ENCODE measurements at regions not wholly inside any gene's neighbourhood (a gene's known extent, or its start where the extent isn't known, plus 50 kb on each side); places are given as distances from the start of the nearest gene placed in this dataset.
"Not testable (repeated sequence)": the region's sequence is repeated elsewhere in the genome, so short reads cannot be mapped to it uniquely, and the experiment has no call there.

GRCh38 chr10:47164800-47165128, 135.2 kb upstream of the GDF10 start:
- Histone ChIP-seq H3K27ac (peak overlapping the region; percentile 91), H3K36me3 (no peaks in the 10 kb centered on the region), H3K27me3 (replicated peaks) (no peaks in the 10 kb centered on the region), H3K9me3 (replicated peaks) (no peaks in the 10 kb centered on the region), H3K4me1 (replicated peaks) (peaks cover 63% of the 10 kb centered on the region), H3K4me3 (no peak overlapping the region)
- peak; percentile 57 to 61 for DNase-seq (ENCODE audit: low read depth in 1 of 2, low spot score in 2 of 2)

GRCh38 chr10:47165168-47165710, 134.8 kb upstream of the GDF10 start:
- H3K36me3 ChIP-seq: no peaks in the 10 kb centered on the region
- no peaks in the 10 kb centered on the region for H3K9me3 ChIP-seq (replicated peaks)
- DNase-seq (ENCODE audit: low read depth in 1 of 2, low spot score in 2 of 2): no peak
- peak overlapping the region; percentile 91 for H3K27ac ChIP-seq
- H3K27me3 ChIP-seq (replicated peaks): no peaks in the 10 kb centered on the region
- H3K4me3 ChIP-seq: no peak overlapping the region
- peaks cover 63% of the 10 kb centered on the region for H3K4me1 ChIP-seq (replicated peaks)

GRCh38 chr10:47165711-47166404, 134.1 kb upstream of the GDF10 start:
- Histone ChIP-seq H3K4me1 (replicated peaks) (peaks cover 63% of the 10 kb centered on the region), H3K4me3 (no peak overlapping the region), H3K27ac (peak overlapping the region; percentile 91), H3K36me3 (no peaks in the 10 kb centered on the region), H3K9me3 (replicated peaks) (no peaks in the 10 kb centered on the region), H3K27me3 (replicated peaks) (no peaks in the 10 kb centered on the region)
- peak; percentile 82 to 92 for DNase-seq (ENCODE audit: low read depth in 1 of 2, low spot score in 2 of 2)

DNA sequence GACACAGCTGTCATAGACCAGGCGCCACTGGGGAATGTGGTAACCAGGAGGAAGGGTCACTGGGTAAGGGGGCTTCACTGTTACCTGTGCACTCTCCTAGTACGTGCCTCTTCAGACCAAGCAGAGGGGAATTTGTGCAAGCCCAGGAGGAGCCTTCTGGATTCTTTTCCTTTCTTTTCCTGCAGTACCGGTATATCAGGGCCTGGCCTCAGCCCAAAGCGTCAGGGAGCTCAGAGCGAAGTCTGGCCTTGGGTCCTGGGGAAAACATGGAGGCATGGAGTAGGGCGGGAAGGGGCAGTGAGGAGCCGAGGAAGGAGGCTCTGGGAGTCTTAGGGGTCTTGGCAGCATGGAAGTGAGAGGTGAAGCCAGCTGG, 133.6 kb upstream of the GDF10 start:
- H3K27ac ChIP-seq: peak overlapping the region; percentile 91
- DNase-seq (ENCODE audit: low read depth in 1 of 2, low spot score in 2 of 2): no peak
- H3K4me3 ChIP-seq: no peak overlapping the region

DNA sequence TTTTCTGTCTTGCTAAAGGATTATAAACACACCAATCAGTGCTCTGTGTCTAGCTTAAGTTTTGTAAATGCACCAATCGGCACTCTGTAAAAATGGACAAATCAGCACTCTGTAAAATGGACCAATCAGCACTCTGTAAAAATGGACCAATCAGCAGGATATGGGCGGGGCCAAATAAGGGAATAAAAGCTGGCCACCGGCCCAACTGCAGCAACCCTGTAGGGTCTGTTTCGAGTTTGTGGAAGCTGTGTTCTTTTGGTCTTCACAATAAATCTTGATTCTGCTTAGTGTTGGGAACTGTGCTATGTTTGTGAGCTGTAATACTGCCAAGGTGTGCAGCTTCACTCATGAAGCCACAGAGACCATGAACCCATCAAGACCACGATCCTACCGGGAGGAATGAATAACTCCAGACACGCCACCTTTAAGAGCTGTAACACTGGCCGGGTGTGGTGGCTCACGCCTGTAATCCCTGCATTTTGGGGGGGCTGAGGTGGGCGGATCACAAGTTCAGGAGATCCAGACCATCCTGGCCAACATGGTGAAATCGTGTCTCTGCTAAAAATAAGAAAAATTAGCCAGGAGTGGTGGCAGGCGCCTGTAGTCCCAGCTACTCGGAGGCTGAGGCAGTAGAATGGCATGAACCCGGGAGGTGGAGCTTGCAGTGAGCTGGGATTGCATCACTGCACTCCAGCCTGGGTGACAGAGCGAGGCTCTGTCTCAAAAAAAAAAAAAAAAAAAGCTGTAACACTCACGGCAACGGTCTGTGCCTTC, 133.0 kb upstream of the GDF10 start:
- H3K27me3 ChIP-seq (replicated peaks); H3K4me3 ChIP-seq; H3K36me3 ChIP-seq; H3K9me3 ChIP-seq (replicated peaks): not testable (repeated sequence)
- H3K27ac ChIP-seq: peak overlapping the region; percentile 91
- DNase-seq (ENCODE audit: low read depth in 1 of 2, low spot score in 2 of 2): peak; percentile 68 to 78
- H3K4me1 ChIP-seq (replicated peaks): peaks cover 52% of the 10 kb centered on the region

More for the DNA sequence above, 133.6 kb upstream of the GDF10 start:
- H3K9me3 ChIP-seq (replicated peaks): no peaks in the 10 kb centered on the region
- H3K36me3 ChIP-seq: no peaks in the 10 kb centered on the region
- no peaks in the 10 kb centered on the region for H3K27me3 ChIP-seq (replicated peaks)
- peaks cover 58% of the 10 kb centered on the region for H3K4me1 ChIP-seq (replicated peaks)

GRCh38 chr10:47167591-47167990, 132.4 kb upstream of the GDF10 start:
- Histone ChIP-seq H3K27ac (peak overlapping the region; percentile 91), H3K9me3 (replicated peaks) (no peaks in the 10 kb centered on the region), H3K36me3 (no peaks in the 10 kb centered on the region), H3K27me3 (replicated peaks) (no peaks in the 10 kb centered on the region), H3K4me1 (replicated peaks) (peaks cover 46% of the 10 kb centered on the region), H3K4me3 (0 out of 2 replicates have a peak overlapping the region, but pooled peaks have one; percentile 4)
- DNase-seq (ENCODE audit: low read depth in 1 of 2, low spot score in 2 of 2): no peak

DNA sequence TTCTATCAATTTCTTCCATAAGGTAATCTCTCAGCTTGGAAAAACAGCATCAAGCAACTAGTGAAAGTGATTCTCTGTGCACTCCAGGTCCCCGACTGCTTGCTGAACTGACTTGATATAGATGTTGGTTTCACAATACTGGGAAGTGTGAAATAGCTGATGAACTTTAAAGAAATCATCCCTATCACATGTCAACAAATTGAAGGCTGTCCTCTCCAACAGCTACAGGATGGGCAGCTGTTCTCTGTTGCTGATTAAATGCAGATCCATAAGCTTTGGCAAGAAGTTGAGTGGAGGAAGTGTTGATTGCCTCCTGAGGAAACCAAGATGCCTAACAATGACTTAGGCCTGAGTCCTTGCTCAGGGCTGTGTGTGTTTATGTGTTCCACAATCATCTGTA, 130.4 kb upstream of the GDF10 start:
- Histone ChIP-seq H3K4me3 (no peak overlapping the region), H3K36me3 (no peaks in the 10 kb centered on the region), H3K9me3 (replicated peaks) (no peaks in the 10 kb centered on the region), H3K4me1 (replicated peaks) (peaks cover 38% of the 10 kb centered on the region), H3K27ac (no peak overlapping the region), H3K27me3 (replicated peaks) (no peaks in the 10 kb centered on the region)
- no peak for DNase-seq (ENCODE audit: low read depth in 1 of 2, low spot score in 2 of 2)

- H3K27ac ChIP-seq: no peak overlapping the region
- H3K36me3 ChIP-seq: no peaks in the 10 kb centered on the region
- H3K9me3 ChIP-seq (replicated peaks): no peaks in the 10 kb centered on the region
- 0 out of 2 replicates have a peak, but pooled peaks cover 4% of the 10 kb centered on the region for H3K4me1 ChIP-seq (replicated peaks)
- DNase-seq (ENCODE audit: low read depth in 1 of 2, low spot score in 2 of 2): no peak
- no peaks in the 10 kb centered on the region for H3K27me3 ChIP-seq (replicated peaks)
- H3K4me3 ChIP-seq: no peak overlapping the region
These were observed 126.0 kb upstream of the GDF10 start for GRCh38 chr10:47173929-47174442.

DNA sequence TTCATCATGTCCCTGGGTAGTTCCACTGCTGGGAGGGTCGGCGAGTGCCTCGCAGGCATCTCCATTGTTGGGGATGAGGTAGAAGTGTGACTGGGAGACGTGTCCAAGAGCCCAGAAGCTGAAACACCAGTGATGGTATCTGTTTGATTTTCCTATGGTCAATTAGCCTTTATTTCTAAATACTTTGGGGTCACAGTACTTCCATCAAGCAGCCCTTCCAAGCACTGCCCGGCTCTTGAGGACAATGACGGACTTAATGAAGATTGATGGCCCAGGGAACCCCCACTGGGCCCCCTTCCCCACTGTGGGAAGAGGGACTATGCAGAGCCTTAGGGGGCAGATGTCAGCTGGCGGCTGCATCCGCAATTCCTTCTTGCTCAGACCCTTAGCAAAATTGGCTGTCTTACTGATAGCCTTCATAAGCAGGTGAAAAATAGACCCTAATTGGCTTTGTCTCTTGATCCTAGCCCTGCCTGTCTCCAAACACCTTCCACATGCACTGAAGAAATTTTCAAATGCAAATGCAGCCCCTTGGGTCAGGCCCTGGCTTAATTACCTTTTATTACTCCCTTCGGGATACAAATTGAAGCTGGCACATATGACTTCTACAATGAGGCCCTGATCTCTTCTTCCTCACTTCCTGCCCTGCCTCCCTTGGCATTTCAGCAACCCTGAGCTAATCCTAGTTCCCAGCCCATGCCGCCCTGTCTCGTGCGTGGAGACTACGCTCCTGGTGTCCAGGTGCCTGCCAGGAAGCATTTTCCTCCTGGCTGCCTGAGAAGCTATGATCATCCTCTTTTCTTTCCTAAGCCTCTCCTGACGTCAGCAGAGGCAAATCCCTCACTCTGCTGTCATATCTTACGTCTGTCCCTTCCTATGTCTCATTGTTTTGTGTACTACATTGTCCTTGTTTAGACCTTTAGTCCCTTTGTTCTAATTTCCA, 124.5 kb upstream of the GDF10 start:
- H3K4me1 ChIP-seq (replicated peaks): 0 out of 2 replicates have a peak, but pooled peaks cover 4% of the 10 kb centered on the region

DNA sequence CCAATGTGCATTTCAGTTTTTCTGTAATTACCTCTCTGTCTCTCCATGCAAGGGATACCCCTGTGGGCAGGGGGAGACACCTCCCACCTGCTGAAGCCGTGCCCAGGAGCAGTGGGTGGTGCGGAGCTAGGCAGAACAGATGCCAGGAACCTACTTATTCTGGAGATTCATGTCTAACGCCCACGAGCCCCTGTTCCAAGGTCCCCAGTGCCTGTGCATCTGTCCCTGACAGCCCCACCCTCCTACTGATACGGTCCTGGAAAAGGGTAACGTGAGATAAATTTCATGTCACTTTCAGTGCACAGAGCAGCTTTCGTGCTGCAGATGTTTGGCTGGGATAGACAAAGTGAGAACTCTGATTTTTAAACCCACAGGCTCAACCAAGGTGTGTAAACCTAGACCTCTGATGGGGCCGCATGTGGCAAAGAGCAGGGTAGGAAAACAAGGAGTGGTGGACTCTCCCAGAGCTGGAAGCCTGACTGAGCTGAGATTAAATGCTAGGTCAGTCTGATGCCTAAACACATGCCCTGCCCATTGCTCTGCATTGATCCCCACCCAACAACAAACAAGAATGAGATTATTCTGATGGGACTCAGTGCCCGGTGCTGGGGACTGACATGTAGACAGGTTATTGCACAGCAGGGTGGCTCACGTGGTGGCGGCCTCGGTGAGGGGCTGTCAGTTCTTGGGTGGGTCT, 123.6 kb upstream of the GDF10 start:
- Histone ChIP-seq H3K4me1 (replicated peaks) (0 out of 2 replicates have a peak, but pooled peaks cover 4% of the 10 kb centered on the region), H3K36me3 (no peaks in the 10 kb centered on the region), H3K4me3 (no peak overlapping the region), H3K9me3 (replicated peaks) (no peaks in the 10 kb centered on the region), H3K27me3 (replicated peaks) (no peaks in the 10 kb centered on the region), H3K27ac (no peak overlapping the region)
- no peak for DNase-seq (ENCODE audit: low read depth in 1 of 2, low spot score in 2 of 2)

More for the DNA sequence above, 124.5 kb upstream of the GDF10 start:
- no peaks in the 10 kb centered on the region for H3K9me3 ChIP-seq (replicated peaks)
- H3K4me3 ChIP-seq: no peak overlapping the region
- no peaks in the 10 kb centered on the region for H3K36me3 ChIP-seq
- H3K27ac ChIP-seq: no peak overlapping the region
- DNase-seq (ENCODE audit: low read depth in 1 of 2, low spot score in 2 of 2): no peak
- H3K27me3 ChIP-seq (replicated peaks): no peaks in the 10 kb centered on the region

DNA sequence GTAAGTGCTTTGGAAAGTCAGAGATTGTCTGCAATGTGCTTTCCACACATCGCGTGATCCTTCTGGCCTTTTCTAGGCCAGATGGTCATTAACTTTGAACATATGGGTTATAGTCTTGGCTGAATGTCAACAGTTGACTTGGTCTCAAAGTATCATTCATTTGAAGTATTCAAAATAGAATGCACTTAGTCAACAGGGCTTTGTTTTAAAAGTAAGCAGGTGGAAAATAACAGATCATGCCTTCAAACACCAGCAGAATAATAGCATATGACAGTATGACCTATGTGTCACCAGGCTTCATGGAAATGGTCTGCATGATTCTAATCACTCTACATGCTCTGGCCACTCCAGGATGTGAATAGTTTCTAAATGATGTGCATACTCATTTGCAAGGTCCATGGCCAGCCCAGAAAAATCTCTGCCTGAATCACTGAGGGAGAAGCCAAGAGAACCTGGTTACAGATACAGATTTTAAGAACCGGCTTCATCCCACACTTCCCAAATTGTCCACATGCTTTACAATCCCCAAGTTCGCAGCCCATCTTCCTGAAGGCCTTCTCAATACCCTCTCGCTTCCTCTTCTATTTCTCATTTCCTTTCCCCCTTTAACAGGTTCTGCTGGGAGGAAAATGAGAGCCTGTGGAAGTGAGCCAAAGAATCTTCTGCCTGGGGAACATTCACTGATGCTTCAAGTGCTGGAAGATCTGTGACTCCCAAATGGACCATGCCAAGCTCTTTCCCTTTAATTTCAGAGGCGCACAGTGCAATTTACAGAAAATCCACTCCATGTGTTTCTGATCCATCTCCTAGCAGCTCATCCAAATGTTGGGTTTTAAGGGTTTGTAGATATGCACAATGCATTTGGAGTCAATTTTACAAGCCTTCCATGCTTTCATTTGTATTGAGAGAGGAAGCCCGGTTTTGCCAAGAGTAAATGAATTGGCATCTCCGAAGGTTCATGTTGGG, 122.8 kb upstream of the GDF10 start:
- 0 out of 2 replicates have a peak, but pooled peaks cover 4% of the 10 kb centered on the region for H3K4me1 ChIP-seq (replicated peaks)
- H3K36me3 ChIP-seq: no peaks in the 10 kb centered on the region
- H3K4me3 ChIP-seq: no peak overlapping the region
- no peaks in the 10 kb centered on the region for H3K27me3 ChIP-seq (replicated peaks)
- H3K9me3 ChIP-seq (replicated peaks): no peaks in the 10 kb centered on the region
- H3K27ac ChIP-seq: no peak overlapping the region
- DNase-seq (ENCODE audit: low read depth in 1 of 2, low spot score in 2 of 2): no peak

Data from SJSA1 (cell line).